Parathyroid adenoma (tissue), 2 donors: ENCODE measurements at regions not wholly inside any gene's neighbourhood (a gene's known extent, or its start where the extent isn't known, plus 50 kb on each side); places are given as distances from the start of the nearest gene placed in this dataset.

ENCODE experiments used
- H2AFZ ChIP-seq: fragments of 300-600 bp; sonication (generic); one replicate; pipeline ENCODE4 v1.7.0; 2017; ENCODE audit warnings: antibody characterized with exemption, mild to moderate bottlenecking
- H3K27ac ChIP-seq: fragments of 300-600 bp; sonication (generic); one replicate; pipeline ENCODE4 v1.7.0; 2017
- H3K27me3 ChIP-seq: fragments of 300-600 bp; sonication (generic); one replicate; pipeline ENCODE4 v1.7.0; 2017; ENCODE audit warnings: low read length; ENCODE audit not compliant: control insufficient read depth, insufficient read depth
- H3K36me3 ChIP-seq: fragments of 300-600 bp; sonication (generic); one replicate; pipeline ENCODE4 v1.7.0; 2017; ENCODE audit warnings: low read length; ENCODE audit not compliant: control insufficient read depth, insufficient read depth
- H3K4me1 ChIP-seq: fragments of 300-600 bp; sonication (generic); one replicate; pipeline ENCODE4 v1.7.0; 2017; ENCODE audit warnings: control low read depth
- H3K4me2 ChIP-seq: fragments of 300-600 bp; sonication (generic); one replicate; pipeline ENCODE4 v1.7.0; 2017; ENCODE audit warnings: low read length
- H3K4me3 ChIP-seq: fragments of 300-600 bp; sonication (generic); one replicate; pipeline ENCODE4 v1.7.0; 2017; ENCODE audit warnings: low read depth, low read length
- H3K79me2 ChIP-seq: fragments of 300-600 bp; sonication (generic); one replicate; pipeline ENCODE4 v1.7.0; 2017; ENCODE audit warnings: control low read depth
- H3K9ac ChIP-seq: fragments of 300-600 bp; sonication (generic); one replicate; pipeline ENCODE4 v1.7.0; 2017; ENCODE audit warnings: mild to moderate bottlenecking
- H3K9me3 ChIP-seq: fragments of 300-600 bp; sonication (generic); one replicate; pipeline ENCODE4 v1.7.0; 2017; ENCODE audit warnings: low read length; ENCODE audit not compliant: control insufficient read depth
- CTCF ChIP-seq: fragments of 300-600 bp; sonication (generic); IDR thresholded peaks from one replicate; pipeline ENCODE4 v1.7.0; 2017; ENCODE audit warnings: antibody characterized with exemption, mild to moderate bottlenecking
- donor health status: primary hyperparathyroidism.

DNA sequence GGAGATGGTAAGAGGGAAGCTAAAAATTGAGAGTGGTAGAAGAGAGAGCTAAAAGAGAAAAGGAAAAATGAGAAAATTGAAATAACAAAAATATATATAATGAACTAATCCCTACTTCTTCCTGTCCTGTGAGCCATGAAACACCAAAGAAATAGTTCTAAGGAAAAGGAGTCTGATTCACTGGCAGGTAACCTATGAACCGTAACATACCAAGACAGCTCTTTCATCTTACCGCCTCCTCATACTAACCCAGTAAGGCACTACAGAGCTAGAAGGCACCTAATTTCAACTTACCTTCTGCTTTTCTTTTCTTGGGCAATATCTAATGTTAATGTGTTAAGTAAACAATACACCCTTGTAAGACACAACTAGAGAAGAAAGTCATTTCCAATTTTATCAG lies 297.7 kb upstream of the DIAPH2 start:
- Histone ChIP-seq H3K27me3 (no peaks in the 10 kb centered on the region), H3K79me2 (no peaks in the 10 kb centered on the region), H3K36me3 (no peaks in the 10 kb centered on the region), H3K4me3 (no peak overlapping the region), H3K27ac (no peak overlapping the region), H3K4me2 (no peak overlapping the region), H3K9me3 (no peaks in the 10 kb centered on the region), H3K9ac (no peak overlapping the region), H3K4me1 (peaks cover 3% of the 10 kb centered on the region), H2AFZ (peak overlapping the region; percentile 11)
- TF ChIP-seq CTCF: no peak

GRCh38 chrX:96387801-96388200 lies 296.8 kb upstream of the DIAPH2 start:
- Histone ChIP-seq H3K9ac (no peak overlapping the region), H3K4me1 (no peaks in the 10 kb centered on the region), H3K36me3 (no peaks in the 10 kb centered on the region), H3K79me2 (no peaks in the 10 kb centered on the region), H3K27me3 (no peaks in the 10 kb centered on the region), H3K9me3 (no peaks in the 10 kb centered on the region), H2AFZ (no peak overlapping the region), H3K4me2 (no peak overlapping the region), H3K27ac (no peak overlapping the region), H3K4me3 (no peak overlapping the region)
- TF ChIP-seq CTCF: no peak

DNA sequence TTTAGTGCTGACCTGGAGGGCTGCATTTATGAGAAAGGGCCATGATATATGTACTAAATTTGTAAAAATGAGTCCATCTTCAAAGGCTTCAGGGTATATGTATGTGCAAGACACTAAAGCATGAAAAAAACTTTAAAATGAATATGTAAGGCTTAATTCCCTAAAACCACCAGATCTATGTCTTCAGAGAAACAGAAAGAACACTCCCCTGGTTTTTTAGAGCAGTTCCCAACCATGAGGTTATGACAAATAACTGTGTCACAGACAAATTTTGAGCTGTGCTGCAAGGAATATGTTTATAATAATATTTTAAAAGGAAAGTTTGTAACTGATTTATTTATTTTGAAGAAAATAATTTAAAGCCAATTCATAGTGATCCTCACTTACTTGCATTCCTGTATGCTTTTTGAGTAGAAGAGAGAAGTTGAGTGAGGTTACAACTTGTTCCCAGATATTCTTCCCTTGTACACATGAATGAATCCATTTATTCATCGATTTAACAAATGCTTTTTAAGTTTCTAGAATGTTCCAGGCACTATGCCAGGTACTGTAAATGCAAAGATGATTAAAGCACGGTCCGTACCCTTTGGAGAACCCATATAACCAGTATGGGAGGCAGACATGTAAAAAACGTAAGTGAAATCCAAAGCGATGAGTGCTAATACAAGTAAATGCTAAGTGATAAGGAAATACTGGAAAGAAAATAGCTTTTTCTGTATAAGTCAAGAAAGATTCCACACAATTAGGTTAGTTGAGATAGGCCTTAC lies 295.2 kb upstream of the DIAPH2 start:
- Histone ChIP-seq H3K36me3 (no peaks in the 10 kb centered on the region), H3K27ac (no peak overlapping the region), H3K4me2 (no peak overlapping the region), H3K9me3 (no peaks in the 10 kb centered on the region), H2AFZ (no peak overlapping the region), H3K79me2 (no peaks in the 10 kb centered on the region), H3K9ac (no peak overlapping the region), H3K4me1 (no peaks in the 10 kb centered on the region), H3K27me3 (no peaks in the 10 kb centered on the region), H3K4me3 (no peak overlapping the region)
- TF ChIP-seq CTCF: no peak

- no peak for TF ChIP-seq CTCF
Measured at GRCh38 chrX:96394598-96394997, 290.0 kb upstream of the DIAPH2 start.

GRCh38 chrX:96403446-96403845 lies 281.2 kb upstream of the DIAPH2 start:
- Histone ChIP-seq H3K79me2 (no peaks in the 10 kb centered on the region), H3K9ac (no peak overlapping the region), H3K27me3 (no peaks in the 10 kb centered on the region), H3K9me3 (no peaks in the 10 kb centered on the region), H3K4me1 (no peaks in the 10 kb centered on the region), H3K4me2 (no peak overlapping the region), H3K4me3 (no peak overlapping the region), H3K36me3 (no peaks in the 10 kb centered on the region), H2AFZ (no peak overlapping the region), H3K27ac (no peak overlapping the region)
- no peak for TF ChIP-seq CTCF

More at GRCh38 chrX:96394598-96394997, 290.0 kb upstream of the DIAPH2 start:
- Histone ChIP-seq H2AFZ (peak overlapping the region; percentile 13), H3K27me3 (no peaks in the 10 kb centered on the region), H3K4me3 (no peak overlapping the region), H3K4me2 (no peak overlapping the region), H3K4me1 (no peaks in the 10 kb centered on the region), H3K9me3 (no peaks in the 10 kb centered on the region), H3K27ac (peak overlapping the region; percentile 47), H3K79me2 (no peaks in the 10 kb centered on the region), H3K9ac (no peak overlapping the region), H3K36me3 (no peaks in the 10 kb centered on the region)
